Osteoblast (primary cell): ENCODE measurements at regions not wholly inside any gene's neighbourhood (a gene's known extent, or its start where the extent isn't known, plus 50 kb on each side); places are given as distances from the start of the nearest gene placed in this dataset.

Experiments used
- DNase-seq: peaks from one replicate; pipeline ENCODE4 v3.0.0; 2011; ENCODE audit warnings: low spot score, mixed read lengths; ENCODE audit not compliant: insufficient read length; ENCODE audit errors: missing footprints
- H2AFZ ChIP-seq: 2 replicates; pipeline ENCODE4 v1.6.0; 2011; ENCODE audit warnings: mild to moderate bottlenecking, low read length
- H3K27ac ChIP-seq: 2 replicates; pipeline ENCODE4 v1.5.1; 2011; ENCODE audit warnings: mild to moderate bottlenecking, low read depth, low read length, moderate library complexity
- H3K27me3 ChIP-seq: 2 replicates; pipeline ENCODE4 v1.6.0; 2012; ENCODE audit warnings: mild to moderate bottlenecking, control low read depth, inconsistent platforms, low read length, moderate library complexity; ENCODE audit not compliant: insufficient read depth
- H3K36me3 ChIP-seq: 2 replicates; pipeline ENCODE4 v1.5.1; 2011; ENCODE audit warnings: mild to moderate bottlenecking, low read length, control low read depth, moderate library complexity; ENCODE audit not compliant: insufficient read depth
- H3K4me1 ChIP-seq: 2 replicates; pipeline ENCODE4 v1.5.1; 2011; ENCODE audit warnings: mild to moderate bottlenecking, low read length, control low read depth, moderate library complexity; ENCODE audit not compliant: insufficient read depth
- H3K4me2 ChIP-seq: 2 replicates; pipeline ENCODE4 v1.6.0; 2011; ENCODE audit warnings: mild to moderate bottlenecking, low read length; ENCODE audit not compliant: insufficient read depth
- H3K4me3 ChIP-seq: fragments of 200-600 bp; sonication (generic); 3 replicates; pipeline ENCODE4 v1.5.1; 2012; ENCODE audit warnings: mild to moderate bottlenecking, low read length, inconsistent platforms; ENCODE audit not compliant: insufficient read depth
- H3K79me2 ChIP-seq: 2 replicates; pipeline ENCODE4 v1.6.0; 2012; ENCODE audit warnings: mild to moderate bottlenecking, low read length, control low read depth, inconsistent platforms; ENCODE audit not compliant: insufficient read depth
- H3K9me3 ChIP-seq: 2 replicates; pipeline ENCODE4 v1.5.1; 2011; ENCODE audit warnings: low read depth, low read length, control low read depth
- H4K20me1 ChIP-seq: 2 replicates; pipeline ENCODE4 v1.6.0; 2012; ENCODE audit warnings: mild to moderate bottlenecking, low read length, control low read depth; ENCODE audit not compliant: insufficient read depth
- TF ChIP-seq, protein P1 (sequence below): IDR thresholded peaks from 2 replicates; pipeline ENCODE4 v1.5.1; 2011; ENCODE audit warnings: mild to moderate bottlenecking, low read depth, low read length, moderate library complexity; ENCODE audit errors: extremely low read depth

GRCh38 chr9:82082563-82082962, 94.0 kb downstream of the SPATA31D1 start:
- no peak overlapping the region for H2AFZ ChIP-seq
- H3K27ac ChIP-seq = no peak overlapping the region
- no peaks in the 10 kb centered on the region for H3K79me2 ChIP-seq
- no peak overlapping the region for H3K4me2 ChIP-seq
- H3K36me3 ChIP-seq = no peaks in the 10 kb centered on the region
- H3K4me3 ChIP-seq = no peak overlapping the region
- H3K27me3 ChIP-seq = peaks cover 5% of the 10 kb centered on the region
- H4K20me1 ChIP-seq = no peaks in the 10 kb centered on the region
- H3K9me3 ChIP-seq = no peaks in the 10 kb centered on the region
- TF ChIP-seq, protein P1, sequence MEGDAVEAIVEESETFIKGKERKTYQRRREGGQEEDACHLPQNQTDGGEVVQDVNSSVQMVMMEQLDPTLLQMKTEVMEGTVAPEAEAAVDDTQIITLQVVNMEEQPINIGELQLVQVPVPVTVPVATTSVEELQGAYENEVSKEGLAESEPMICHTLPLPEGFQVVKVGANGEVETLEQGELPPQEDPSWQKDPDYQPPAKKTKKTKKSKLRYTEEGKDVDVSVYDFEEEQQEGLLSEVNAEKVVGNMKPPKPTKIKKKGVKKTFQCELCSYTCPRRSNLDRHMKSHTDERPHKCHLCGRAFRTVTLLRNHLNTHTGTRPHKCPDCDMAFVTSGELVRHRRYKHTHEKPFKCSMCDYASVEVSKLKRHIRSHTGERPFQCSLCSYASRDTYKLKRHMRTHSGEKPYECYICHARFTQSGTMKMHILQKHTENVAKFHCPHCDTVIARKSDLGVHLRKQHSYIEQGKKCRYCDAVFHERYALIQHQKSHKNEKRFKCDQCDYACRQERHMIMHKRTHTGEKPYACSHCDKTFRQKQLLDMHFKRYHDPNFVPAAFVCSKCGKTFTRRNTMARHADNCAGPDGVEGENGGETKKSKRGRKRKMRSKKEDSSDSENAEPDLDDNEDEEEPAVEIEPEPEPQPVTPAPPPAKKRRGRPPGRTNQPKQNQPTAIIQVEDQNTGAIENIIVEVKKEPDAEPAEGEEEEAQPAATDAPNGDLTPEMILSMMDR = no peak
- no peaks in the 10 kb centered on the region for H3K4me1 ChIP-seq
- no peak for DNase-seq

GRCh38 chr9:82088591-82088990, 100.0 kb downstream of the SPATA31D1 start:
- peaks cover 9% of the 10 kb centered on the region for H3K27me3 ChIP-seq
- no peak overlapping the region for H2AFZ ChIP-seq
- no peaks in the 10 kb centered on the region for H4K20me1 ChIP-seq

DNA sequence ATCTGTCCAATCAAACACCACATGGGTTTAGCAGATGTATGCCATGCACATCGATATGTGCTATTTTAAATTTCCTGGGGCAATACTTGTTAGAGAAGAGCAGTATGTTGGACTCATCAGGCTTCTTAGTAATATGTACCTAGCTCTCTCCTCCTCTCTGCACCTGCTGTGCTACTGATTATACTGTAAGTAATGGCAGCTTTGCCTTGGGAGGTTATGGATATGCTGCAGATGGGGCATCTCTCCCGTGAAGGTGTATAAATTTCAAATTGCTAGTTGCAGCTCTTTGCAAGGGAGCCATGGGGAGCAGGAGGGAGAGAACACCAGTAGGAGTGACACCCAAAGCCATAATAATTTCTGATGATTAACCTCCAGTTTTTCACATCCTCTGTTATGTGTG, 101.5 kb downstream of the SPATA31D1 start:
- Histone ChIP-seq H3K4me3 (no peak overlapping the region), H3K36me3 (no peaks in the 10 kb centered on the region), H3K4me2 (no peak overlapping the region), H3K79me2 (no peaks in the 10 kb centered on the region), H3K27ac (no peak overlapping the region), H2AFZ (no peak overlapping the region), H3K9me3 (no peaks in the 10 kb centered on the region), H3K4me1 (no peaks in the 10 kb centered on the region), H4K20me1 (no peaks in the 10 kb centered on the region), H3K27me3 (peaks cover 9% of the 10 kb centered on the region)
- TF ChIP-seq, protein P1 = no peak
- no peak for DNase-seq

More at GRCh38 chr9:82088591-82088990, 100.0 kb downstream of the SPATA31D1 start:
- Histone ChIP-seq H3K4me1 (no peaks in the 10 kb centered on the region), H3K4me3 (no peak overlapping the region), H3K79me2 (no peaks in the 10 kb centered on the region), H3K36me3 (no peaks in the 10 kb centered on the region), H3K4me2 (no peak overlapping the region), H3K27ac (no peak overlapping the region), H3K9me3 (no peaks in the 10 kb centered on the region)
- TF ChIP-seq, protein P1 = no peak
- no peak for DNase-seq

- no peaks in the 10 kb centered on the region for H4K20me1 ChIP-seq
- no peak overlapping the region for H3K4me3 ChIP-seq
- H3K27ac ChIP-seq = no peak overlapping the region
- no peaks in the 10 kb centered on the region for H3K4me1 ChIP-seq
- H3K4me2 ChIP-seq = no peak overlapping the region
- no peak overlapping the region for H2AFZ ChIP-seq
- TF ChIP-seq, protein P1 = no peak
- no peaks in the 10 kb centered on the region for H3K9me3 ChIP-seq
- H3K79me2 ChIP-seq = no peaks in the 10 kb centered on the region
- H3K27me3 ChIP-seq = peaks cover 9% of the 10 kb centered on the region
- DNase-seq = no peak
- no peaks in the 10 kb centered on the region for H3K36me3 ChIP-seq
Observed at GRCh38 chr9:82091100-82091499, 102.5 kb downstream of the SPATA31D1 start.
